ENCODE measurements at regions not wholly inside any gene's neighbourhood (a gene's known extent, or its start where the extent isn't known, plus 50 kb on each side); places are given as distances from the start of the nearest gene placed in this dataset.

DNA sequence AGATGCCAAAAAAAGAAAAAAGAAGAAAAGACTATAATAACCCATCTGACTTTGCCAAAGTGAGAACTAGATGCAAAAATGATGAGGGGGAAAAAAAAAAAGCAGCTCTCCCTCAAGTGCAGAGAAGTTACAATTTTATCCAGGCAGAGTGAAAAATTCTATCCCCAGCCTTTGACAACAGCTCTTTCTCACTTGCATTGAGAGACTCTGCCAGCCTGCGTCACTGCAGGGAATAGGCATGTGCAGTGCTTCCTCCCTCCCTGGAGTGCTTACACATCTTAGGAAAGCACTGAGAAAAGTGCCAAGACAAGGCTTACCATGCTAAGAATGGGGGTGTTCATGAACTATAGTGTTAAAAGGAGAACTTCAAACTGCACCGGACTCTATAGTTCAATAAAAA is 418.6 kb upstream of the TYRP1 start:
- no peak overlapping the region for H3K27ac ChIP-seq
- no peak for DNase-seq
- H3K36me3 ChIP-seq (replicated peaks): no peaks in the 10 kb centered on the region
- TF ChIP-seq, protein P1, sequence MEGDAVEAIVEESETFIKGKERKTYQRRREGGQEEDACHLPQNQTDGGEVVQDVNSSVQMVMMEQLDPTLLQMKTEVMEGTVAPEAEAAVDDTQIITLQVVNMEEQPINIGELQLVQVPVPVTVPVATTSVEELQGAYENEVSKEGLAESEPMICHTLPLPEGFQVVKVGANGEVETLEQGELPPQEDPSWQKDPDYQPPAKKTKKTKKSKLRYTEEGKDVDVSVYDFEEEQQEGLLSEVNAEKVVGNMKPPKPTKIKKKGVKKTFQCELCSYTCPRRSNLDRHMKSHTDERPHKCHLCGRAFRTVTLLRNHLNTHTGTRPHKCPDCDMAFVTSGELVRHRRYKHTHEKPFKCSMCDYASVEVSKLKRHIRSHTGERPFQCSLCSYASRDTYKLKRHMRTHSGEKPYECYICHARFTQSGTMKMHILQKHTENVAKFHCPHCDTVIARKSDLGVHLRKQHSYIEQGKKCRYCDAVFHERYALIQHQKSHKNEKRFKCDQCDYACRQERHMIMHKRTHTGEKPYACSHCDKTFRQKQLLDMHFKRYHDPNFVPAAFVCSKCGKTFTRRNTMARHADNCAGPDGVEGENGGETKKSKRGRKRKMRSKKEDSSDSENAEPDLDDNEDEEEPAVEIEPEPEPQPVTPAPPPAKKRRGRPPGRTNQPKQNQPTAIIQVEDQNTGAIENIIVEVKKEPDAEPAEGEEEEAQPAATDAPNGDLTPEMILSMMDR (IDR thresholded peaks at IDR 0.05; ENCODE audit: low read depth, low read length, missing control alignments): no peak
- in situ Hi-C loops (cut with HindIII; ENCODE audit: low pct_ligation_motif_present, low sequenced_read_pairs): no loop called here
- no peak overlapping the region for H3K4me3 ChIP-seq (ENCODE audit: low read depth, low read length)
- no peaks in the 10 kb centered on the region for H3K27me3 ChIP-seq (replicated peaks)

DNA sequence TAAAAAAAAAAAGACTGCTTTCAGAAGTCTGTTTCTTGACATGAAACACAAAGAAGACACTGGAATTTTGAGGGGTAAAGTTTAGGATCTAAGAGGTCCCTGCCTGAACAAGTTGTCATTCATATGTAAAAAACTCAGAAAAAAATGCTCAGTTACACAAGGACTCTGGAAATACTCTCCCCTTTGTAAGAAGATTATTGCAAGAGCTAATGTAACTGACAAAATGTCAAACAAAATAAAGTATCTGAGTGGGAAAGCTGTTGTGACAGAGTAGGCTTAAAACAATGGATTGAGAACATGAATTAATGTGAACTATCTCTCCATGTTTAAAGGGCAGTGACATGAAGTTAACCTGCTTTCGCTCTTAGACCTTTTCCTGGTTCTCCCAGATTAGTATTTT is 416.7 kb upstream of the TYRP1 start:
- Histone ChIP-seq H3K27me3 (replicated peaks) (no peaks in the 10 kb centered on the region), H3K36me3 (replicated peaks) (no peaks in the 10 kb centered on the region), H3K4me3 (ENCODE audit: low read depth, low read length) (no peak overlapping the region), H3K27ac (no peak overlapping the region)
- in situ Hi-C loops (cut with HindIII; ENCODE audit: low pct_ligation_motif_present, low sequenced_read_pairs): no loop called here
- DNase-seq: no peak
- TF ChIP-seq, protein P1 (IDR thresholded peaks at IDR 0.05; ENCODE audit: low read depth, low read length, missing control alignments): no peak

DNA sequence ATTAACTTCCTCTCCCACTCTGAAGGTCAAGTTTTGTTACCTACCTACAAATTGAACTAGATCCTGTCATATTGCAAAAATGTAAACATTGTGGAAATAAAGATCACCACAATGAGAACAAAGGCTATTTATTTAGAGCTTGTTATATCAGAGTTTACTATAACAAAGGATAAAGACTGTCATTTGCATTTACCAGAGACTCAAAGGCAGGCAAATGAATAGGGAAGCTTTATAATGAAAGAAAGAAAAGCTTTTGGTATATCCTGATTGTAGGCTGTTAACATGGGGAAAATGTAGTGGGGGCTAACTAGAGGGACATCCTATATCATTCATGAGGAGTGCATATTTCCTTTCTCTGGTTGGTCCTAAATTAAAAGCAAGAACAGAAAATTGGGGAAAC is 403.5 kb upstream of the TYRP1 start:
- Histone ChIP-seq H3K36me3 (replicated peaks) (no peaks in the 10 kb centered on the region), H3K4me3 (ENCODE audit: low read depth, low read length) (no peak overlapping the region), H3K27ac (no peak overlapping the region), H3K27me3 (replicated peaks) (no peaks in the 10 kb centered on the region)
- in situ Hi-C loops (cut with HindIII; ENCODE audit: low pct_ligation_motif_present, low sequenced_read_pairs): no loop called here
- TF ChIP-seq, protein P1 (IDR thresholded peaks at IDR 0.05; ENCODE audit: low read depth, low read length, missing control alignments): no peak
- no peak for DNase-seq

DNA sequence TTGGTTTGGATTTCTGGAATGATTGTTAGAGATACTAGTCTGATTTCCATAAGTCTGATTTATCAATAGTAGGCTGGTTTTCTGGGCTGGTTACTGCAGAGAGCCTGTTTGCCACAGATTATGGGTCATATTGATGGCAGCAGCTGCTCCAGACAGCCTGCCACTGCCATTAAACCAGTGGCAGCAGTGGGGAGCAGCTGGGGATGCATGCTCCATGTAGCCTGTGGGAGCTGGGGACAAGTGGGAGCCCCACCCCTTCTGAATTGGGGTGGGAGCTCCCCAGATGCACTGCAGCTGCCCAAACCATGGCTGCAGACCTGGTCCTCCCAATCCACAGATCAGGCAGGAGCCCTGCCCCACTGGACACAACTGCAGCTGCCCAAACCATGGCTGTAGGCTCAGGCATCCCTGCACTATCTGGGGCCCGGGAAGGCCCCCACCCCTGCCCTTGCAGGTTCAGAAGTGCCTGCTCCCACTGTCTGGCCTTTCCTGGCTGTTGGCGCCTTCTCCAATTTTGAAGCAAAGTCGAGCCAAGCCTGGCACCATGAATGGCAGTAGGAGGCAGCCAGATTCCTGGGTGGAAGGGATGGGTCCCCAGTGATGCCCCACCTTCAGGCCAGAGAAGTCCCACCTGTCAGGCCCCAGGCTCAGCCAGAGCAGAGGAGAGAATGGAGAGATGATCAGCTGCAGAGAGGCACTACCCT is 402.9 kb upstream of the TYRP1 start:
- in situ Hi-C loops (cut with HindIII; ENCODE audit: low pct_ligation_motif_present, low sequenced_read_pairs): no loop called here
- Histone ChIP-seq H3K36me3 (replicated peaks) (no peaks in the 10 kb centered on the region), H3K27ac (no peak overlapping the region), H3K27me3 (replicated peaks) (no peaks in the 10 kb centered on the region), H3K4me3 (ENCODE audit: low read depth, low read length) (no peak overlapping the region)
- DNase-seq: no peak
- TF ChIP-seq, protein P1 (IDR thresholded peaks at IDR 0.05; ENCODE audit: low read depth, low read length, missing control alignments): no peak

DNA sequence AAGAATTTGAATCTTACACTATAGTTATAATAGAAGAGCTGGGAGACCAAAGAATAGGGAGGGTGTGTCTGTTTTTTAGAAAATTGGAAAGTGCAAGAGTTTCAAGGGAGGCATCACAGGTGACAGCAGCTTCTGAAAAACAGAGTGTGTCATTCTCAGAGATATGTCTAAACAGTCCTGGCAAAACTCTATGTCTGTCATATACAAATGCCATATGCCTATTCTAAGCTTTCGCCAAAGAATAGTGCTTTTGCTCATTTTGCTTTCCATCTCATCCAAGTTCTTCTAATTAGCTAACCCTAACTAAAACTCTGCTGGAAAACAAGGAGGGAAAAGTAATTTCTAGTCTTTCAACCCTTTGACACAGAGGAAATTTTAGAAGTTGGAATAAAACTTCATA is 388.0 kb upstream of the TYRP1 start:
- in situ Hi-C loops (cut with HindIII; ENCODE audit: low pct_ligation_motif_present, low sequenced_read_pairs): no loop called here
- no peak overlapping the region for H3K4me3 ChIP-seq (ENCODE audit: low read depth, low read length)
- no peaks in the 10 kb centered on the region for H3K36me3 ChIP-seq (replicated peaks)
- no peak for DNase-seq
- no peaks in the 10 kb centered on the region for H3K27me3 ChIP-seq (replicated peaks)
- TF ChIP-seq, protein P1 (IDR thresholded peaks at IDR 0.05; ENCODE audit: low read depth, low read length, missing control alignments): no peak
- H3K27ac ChIP-seq: no peak overlapping the region

DNA sequence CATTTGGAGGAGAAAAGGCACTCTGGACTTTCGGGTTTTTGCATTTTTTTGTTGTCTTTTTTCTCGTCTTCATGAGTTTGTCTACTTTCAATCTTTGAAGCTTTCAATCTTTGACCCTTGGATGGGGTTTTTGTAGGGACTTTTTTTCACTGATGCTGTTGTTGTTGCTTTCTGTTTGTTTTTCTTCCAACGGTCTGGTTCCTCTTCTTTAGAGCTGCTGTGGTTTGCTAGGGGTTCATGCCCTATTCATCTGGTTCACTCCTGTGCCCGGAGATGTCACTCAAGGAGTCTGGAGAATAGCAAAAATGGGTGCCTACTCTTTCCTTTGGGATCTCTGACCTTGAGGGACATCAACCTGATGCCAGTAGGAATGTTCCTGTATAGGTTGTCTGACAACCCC is 378.6 kb upstream of the TYRP1 start:
- no peaks in the 10 kb centered on the region for H3K27me3 ChIP-seq (replicated peaks)
- no peak overlapping the region for H3K4me3 ChIP-seq (ENCODE audit: low read depth, low read length)
- no peaks in the 10 kb centered on the region for H3K36me3 ChIP-seq (replicated peaks)
- DNase-seq: no peak
- TF ChIP-seq, protein P1 (IDR thresholded peaks at IDR 0.05; ENCODE audit: low read depth, low read length, missing control alignments): no peak
- no peak overlapping the region for H3K27ac ChIP-seq
- in situ Hi-C loops (cut with HindIII; ENCODE audit: low pct_ligation_motif_present, low sequenced_read_pairs): no loop called here
